HCT116 (cell line): ENCODE measurements at regions not wholly inside any gene's neighbourhood (a gene's known extent, or its start where the extent isn't known, plus 50 kb on each side); places are given as distances from the start of the nearest gene placed in this dataset.
"Not testable (repeated sequence)": the region's sequence is repeated elsewhere in the genome, so short reads cannot be mapped to it uniquely, and the experiment has no call there.

ENCODE experiments used
- EZH2 ChIP-seq: fragments of 200-600 bp; sonication (generic); IDR thresholded peaks from 2 replicates; pipeline ENCODE4 v1.6.1; 2017; ENCODE audit warnings: antibody characterized with exemption, mixed run types
- EZH2phosphoT487 ChIP-seq: fragments of 200-600 bp; IDR thresholded peaks from 2 replicates; pipeline ENCODE4 v1.6.1; 2018; ENCODE audit warnings: antibody characterized with exemption, borderline replicate concordance
- MAX ChIP-seq: IDR thresholded peaks from 2 replicates; pipeline ENCODE4 v1.6.1; 2012
- POLR2A ChIP-seq: IDR thresholded peaks from 2 replicates; pipeline ENCODE4 v1.7.0; 2011; ENCODE audit warnings: borderline replicate concordance; ENCODE audit not compliant: insufficient read depth, insufficient read length; ENCODE audit errors: extremely low read depth
- POLR2AphosphoS5 ChIP-seq: IDR thresholded peaks from 2 replicates; pipeline ENCODE4 v1.6.1; 2011; ENCODE audit warnings: mild to moderate bottlenecking, low read depth, low read length, moderate library complexity
- RAD21 ChIP-seq: IDR thresholded peaks from 2 replicates; pipeline ENCODE4 v1.6.1; 2012; ENCODE audit warnings: low read depth, mild to moderate bottlenecking
- REST ChIP-seq: IDR thresholded peaks from 2 replicates; pipeline ENCODE4 v1.6.1; 2012; ENCODE audit warnings: low read depth
- YY1 ChIP-seq: IDR thresholded peaks from 2 replicates; pipeline ENCODE4 v1.6.1; 2011; ENCODE audit warnings: low read length, low read depth, moderate library complexity, mild to moderate bottlenecking; ENCODE audit not compliant: insufficient replicate concordance; ENCODE audit errors: extremely low read depth
- ZFX ChIP-seq: fragments of 450-650 bp; IDR thresholded peaks from 2 replicates; pipeline ENCODE4 v1.6.1; 2017
- TF ChIP-seq, protein P1 (sequence below), 3 experiments: fragments of 200-600 bp in 1 of 3; sonication (generic) in 1 of 3; IDR thresholded peaks in 2 of 3; conservative IDR thresholded peaks in 1 of 3; 2 replicates each; pipeline ENCODE4 v1.5.1; 2012 to 2017; ENCODE audit warnings: low read depth in 2 of 3, low read length in 2 of 3, antibody characterized with exemption in 1 of 3, borderline replicate concordance in 1 of 3, control low read depth in 1 of 3, mild to moderate bottlenecking in 1 of 3, mixed read lengths in 1 of 3, mixed run types in 1 of 3, moderate library complexity in 1 of 3; ENCODE audit not compliant: insufficient read depth in 1 of 3
- TF ChIP-seq, protein P2 (sequence below): IDR thresholded peaks from 2 replicates; pipeline ENCODE4 v1.6.1; 2012

GRCh38 chr14:57056522-57056921 is 212.2 kb downstream of the EXOC5 start:
- not testable (repeated sequence) for TF ChIP-seq EZH2phosphoT487, EZH2, POLR2AphosphoS5, MAX, ZFX, REST, POLR2A, YY1, RAD21
- TF ChIP-seq, protein P1, sequence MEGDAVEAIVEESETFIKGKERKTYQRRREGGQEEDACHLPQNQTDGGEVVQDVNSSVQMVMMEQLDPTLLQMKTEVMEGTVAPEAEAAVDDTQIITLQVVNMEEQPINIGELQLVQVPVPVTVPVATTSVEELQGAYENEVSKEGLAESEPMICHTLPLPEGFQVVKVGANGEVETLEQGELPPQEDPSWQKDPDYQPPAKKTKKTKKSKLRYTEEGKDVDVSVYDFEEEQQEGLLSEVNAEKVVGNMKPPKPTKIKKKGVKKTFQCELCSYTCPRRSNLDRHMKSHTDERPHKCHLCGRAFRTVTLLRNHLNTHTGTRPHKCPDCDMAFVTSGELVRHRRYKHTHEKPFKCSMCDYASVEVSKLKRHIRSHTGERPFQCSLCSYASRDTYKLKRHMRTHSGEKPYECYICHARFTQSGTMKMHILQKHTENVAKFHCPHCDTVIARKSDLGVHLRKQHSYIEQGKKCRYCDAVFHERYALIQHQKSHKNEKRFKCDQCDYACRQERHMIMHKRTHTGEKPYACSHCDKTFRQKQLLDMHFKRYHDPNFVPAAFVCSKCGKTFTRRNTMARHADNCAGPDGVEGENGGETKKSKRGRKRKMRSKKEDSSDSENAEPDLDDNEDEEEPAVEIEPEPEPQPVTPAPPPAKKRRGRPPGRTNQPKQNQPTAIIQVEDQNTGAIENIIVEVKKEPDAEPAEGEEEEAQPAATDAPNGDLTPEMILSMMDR (IDR thresholded peaks at IDR 0.05 in 2 of 3, conservative IDR thresholded peaks at IDR 0.05 in 1 of 3; ENCODE audit: borderline replicate concordance in 1 of 3, insufficient read depth in 1 of 3, low read depth in 2 of 3, low read length in 2 of 3), result not testable (repeated sequence)
- TF ChIP-seq, protein P2, sequence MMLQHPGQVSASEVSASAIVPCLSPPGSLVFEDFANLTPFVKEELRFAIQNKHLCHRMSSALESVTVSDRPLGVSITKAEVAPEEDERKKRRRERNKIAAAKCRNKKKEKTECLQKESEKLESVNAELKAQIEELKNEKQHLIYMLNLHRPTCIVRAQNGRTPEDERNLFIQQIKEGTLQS, result not testable (repeated sequence)
